K562 (cell line): ENCODE measurements at regions not wholly inside any gene's neighbourhood (a gene's known extent, or its start where the extent isn't known, plus 50 kb on each side); places are given as distances from the start of the nearest gene placed in this dataset.

Experiments
- ATAC-seq: fragments of 200-7000 bp; cut with Tn5 transposase; 3 replicates; pipeline ENCODE4 v1.9.1; 2020; ENCODE audit warnings: moderate library complexity
- BruUV-seq: library from RNA; stranded (reverse); fragments of 400-500 nt; replicated peaks from 2 replicates; lab custom pipeline; 2021; lab: Mats Ljungman, UMichigan
- CTCF ChIA-PET: fragments of 300-600 bp; formaldehyde crosslinking; extraction: SDS; loops from one replicate; lab custom pipeline; 2021; ENCODE audit warnings: low intra/inter-chr PET ratio; lab: Yijun Ruan, JAX
- POLR2A ChIA-PET: fragments of 300-600, 350-650 bp; sonication (Branson Sonifier 250); formaldehyde crosslinking; extraction: SDS; loops from one replicate; lab custom pipeline; 2021; ENCODE audit warnings: antibody characterized with exemption, inconsistent platforms; lab: Yijun Ruan, JAX
- DNase-seq, 4 experiments: peaks; one replicate each; pipeline versions ENCODE4 v3.0.0 to v3.0.0-alpha.2; 2011 to 2018; ENCODE audit warnings: low spot score in 3 of 4, mixed read lengths in 3 of 4; ENCODE audit errors: extremely low read depth in 1 of 4
- FAIRE-seq: peaks from 2 replicates; lab custom pipeline; 2011; peaks lifted over from hg19 to GRCh38; lab: Jason Lieb, UNC
- H2AFZ ChIP-seq: 2 replicates; pipeline ENCODE4 v1.6.0; 2011; ENCODE audit warnings: low read depth, low read length, control low read depth, inconsistent platforms
- H3K27ac ChIP-seq: fragments of 200-600 bp; 3 replicates; pipeline ENCODE4 v1.8.0; 2011; ENCODE audit warnings: low read depth, mild to moderate bottlenecking, control low read depth, inconsistent platforms, low read length, moderate library complexity, mixed read lengths; ENCODE audit errors: extremely low read depth
- H3K27me3 ChIP-seq, 2 experiments: fragments of 300-600 bp in 1 of 2; 2 replicates in 1 of 2; 3 replicates in 1 of 2; pipeline versions ENCODE4 v1.6.0 to v1.8.0; 2011; ENCODE audit warnings: inconsistent platforms in 2 of 2, low read length in 2 of 2, mild to moderate bottlenecking in 1 of 2, mixed read lengths in 1 of 2, moderate library complexity in 1 of 2; ENCODE audit not compliant: control insufficient read depth in 2 of 2, insufficient read depth in 2 of 2
- H3K36me3 ChIP-seq: fragments of 300-600 bp; 3 replicates; pipeline ENCODE4 v1.8.0; 2011; ENCODE audit warnings: mild to moderate bottlenecking, low read length, inconsistent platforms; ENCODE audit not compliant: control insufficient read depth, insufficient read depth
- H3K4me1 ChIP-seq, 2 experiments: fragments of 200-600 bp in 1 of 2; replicated peaks in 1 of 2; 2 replicates in 1 of 2; 3 replicates in 1 of 2; pipeline versions ENCODE4 v1.5.1 to v1.8.0; 2011; ENCODE audit warnings: inconsistent platforms in 2 of 2, low read length in 2 of 2, mild to moderate bottlenecking in 1 of 2, mixed read lengths in 1 of 2, moderate library complexity in 1 of 2; ENCODE audit not compliant: control insufficient read depth in 2 of 2, insufficient read depth in 2 of 2
- H3K4me2 ChIP-seq: 2 replicates; pipeline ENCODE4 v1.6.1; 2011; ENCODE audit warnings: low read length, control low read depth, inconsistent platforms, mixed read lengths; ENCODE audit not compliant: insufficient read depth
- H3K4me3 ChIP-seq: fragments of 200-600 bp; sonication (generic), shearing (Covaris generic); 2 replicates; pipeline ENCODE4 v1.5.1; 2016; ENCODE audit warnings: control low read depth, inconsistent platforms
- H3K79me2 ChIP-seq: fragments of 200-600 bp; 3 replicates; pipeline ENCODE4 v1.8.0; 2011; ENCODE audit warnings: low read length, inconsistent platforms; ENCODE audit not compliant: control insufficient read depth, insufficient read depth
- H3K9ac ChIP-seq, 2 experiments: 2 replicates each; pipeline versions ENCODE4 v1.6.0 to v1.6.1; 2011; ENCODE audit warnings: low read depth in 2 of 2, low read length in 2 of 2, control low read depth in 1 of 2, inconsistent platforms in 1 of 2, mild to moderate bottlenecking in 1 of 2, mixed read lengths in 1 of 2; ENCODE audit not compliant: insufficient read depth in 1 of 2
- H3K9me1 ChIP-seq: one replicate; pipeline ENCODE4 v1.6.0; 2011; ENCODE audit warnings: inconsistent platforms, mild to moderate bottlenecking, low read length, moderate library complexity; ENCODE audit not compliant: control insufficient read depth, insufficient read depth
- H3K9me3 ChIP-seq: replicated peaks from 2 replicates; pipeline ENCODE4 v1.5.1; 2011; ENCODE audit warnings: low read depth, low read length, inconsistent platforms; ENCODE audit not compliant: control insufficient read depth, insufficient read depth
- H4K20me1 ChIP-seq: replicated peaks from 2 replicates; pipeline ENCODE4 v1.6.1; 2011; ENCODE audit warnings: low read length, inconsistent platforms, mixed read lengths; ENCODE audit not compliant: control insufficient read depth, insufficient read depth
- SNIP1 ChIP-seq: fragments of 450-650 bp; IDR thresholded peaks from 2 replicates; pipeline ENCODE4 v1.7.1; 2017; ENCODE audit warnings: low read depth, mild to moderate bottlenecking
- SRSF1 ChIP-seq: fragments of 200-400 bp; formaldehyde crosslinking; IDR thresholded peaks from 2 replicates; pipeline ENCODE4 v1.6.1; 2017; ENCODE audit warnings: mild to moderate bottlenecking, low read depth, low read length, moderate library complexity
- XRCC4 ChIP-seq: IDR thresholded peaks from one replicate; pipeline ENCODE4 v1.6.1; 2011; ENCODE audit not compliant: insufficient read depth, insufficient read length; ENCODE audit errors: extremely low read depth
- ZNF408 ChIP-seq: fragments of 250-450 bp; sonication (Bioruptor Pico); IDR thresholded peaks from 2 replicates; pipeline ENCODE4 v1.4.0; 2020; ENCODE audit warnings: low read depth, mild to moderate bottlenecking, moderate library complexity
- WGBS: fragments of 100-300 bp; shearing (Covaris generic); methylation state at CpG from one replicate; pipeline ENCODE4 v1.1.6; 2016; ENCODE audit warnings: low coverage, mixed read lengths; ENCODE audit not compliant: insufficient coverage; ENCODE audit errors: missing lambda C conversion rate; 5-methylcytosine and 5-hydroxymethylcytosine counted together
- in situ Hi-C: fragments of 300-500 bp; cut with MboI; formaldehyde crosslinking; loops from 4 replicates; pipeline ENCODE4 v1.15.0; 2018; ENCODE audit warnings: inconsistent platforms, mixed read lengths
- intact Hi-C: fragments of 100-400 bp; cut with micrococcal nuclease; formaldehyde crosslinking; loops from 2 replicates; pipeline ENCODE4 v1.14.2; 2022
- TF ChIP-seq, protein P1 (sequence below): fragments of 250-450 bp; sonication (Bioruptor Pico); IDR thresholded peaks from 2 replicates; pipeline ENCODE4 v1.5.0; 2021; ENCODE audit warnings: mild to moderate bottlenecking, borderline replicate concordance
- TF ChIP-seq, protein P2 (sequence below): fragments of 250-450 bp; sonication (Bioruptor Pico); IDR thresholded peaks from 2 replicates; pipeline ENCODE4 v1.8.0; 2021; ENCODE audit warnings: moderate library complexity, mild to moderate bottlenecking, inconsistent platforms
- TF ChIP-seq, protein P3 (sequence below), 2 experiments: fragments of 200-800 bp in 1 of 2; sonication (Bioruptor generic) in 1 of 2; sonication (generic) in 1 of 2; formaldehyde crosslinking in 1 of 2; IDR thresholded peaks in 1 of 2; conservative IDR thresholded peaks in 1 of 2; 2 replicates each; pipeline versions ENCODE4 v1.5.0 to v1.6.1; 2016 to 2020; ENCODE audit warnings: missing compliant biosample characterization in 1 of 2, missing genetic modification characterization in 1 of 2, missing genetic modification reagents in 1 of 2

DNA sequence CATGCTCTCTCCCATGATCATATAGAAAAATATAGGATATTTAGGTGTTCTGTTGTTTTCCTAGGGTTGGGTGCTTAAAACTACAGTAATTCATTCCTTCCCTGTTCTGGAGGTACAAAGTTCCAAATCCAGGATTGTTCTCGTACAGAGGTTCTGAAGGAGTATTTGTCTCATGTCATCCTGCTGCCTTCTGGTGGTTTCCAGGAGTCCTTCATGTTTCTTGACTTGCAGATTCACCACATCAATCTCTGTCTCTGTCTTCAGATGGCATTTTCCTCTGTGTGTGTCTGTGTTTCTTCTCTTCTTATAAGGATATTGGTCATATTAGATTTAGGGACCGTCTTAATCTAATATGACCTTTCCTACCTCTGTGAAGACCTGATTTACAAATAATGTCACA, 397.9 kb downstream of the NYAP2 start:
- Histone ChIP-seq H2AFZ (no peak overlapping the region), H3K9me3 (no peaks in the 10 kb centered on the region), H3K9ac (no peak overlapping the region), H4K20me1 (no peaks in the 10 kb centered on the region), H3K4me3 (no peak overlapping the region), H3K9me1 (no peaks in the 10 kb centered on the region), H3K27me3 (no peaks in the 10 kb centered on the region), H3K36me3 (no peaks in the 10 kb centered on the region), H3K27ac (no peak overlapping the region), H3K4me2 (no peak overlapping the region), H3K79me2 (no peaks in the 10 kb centered on the region), H3K4me1 (no peaks in the 10 kb centered on the region)
- no TSS peak for BruUV-seq
- no peak for TF ChIP-seq ZNF408 (CRISPR knock-in tag)
- no peak for TF ChIP-seq SNIP1
- no peak for TF ChIP-seq XRCC4
- TF ChIP-seq, protein P1, sequence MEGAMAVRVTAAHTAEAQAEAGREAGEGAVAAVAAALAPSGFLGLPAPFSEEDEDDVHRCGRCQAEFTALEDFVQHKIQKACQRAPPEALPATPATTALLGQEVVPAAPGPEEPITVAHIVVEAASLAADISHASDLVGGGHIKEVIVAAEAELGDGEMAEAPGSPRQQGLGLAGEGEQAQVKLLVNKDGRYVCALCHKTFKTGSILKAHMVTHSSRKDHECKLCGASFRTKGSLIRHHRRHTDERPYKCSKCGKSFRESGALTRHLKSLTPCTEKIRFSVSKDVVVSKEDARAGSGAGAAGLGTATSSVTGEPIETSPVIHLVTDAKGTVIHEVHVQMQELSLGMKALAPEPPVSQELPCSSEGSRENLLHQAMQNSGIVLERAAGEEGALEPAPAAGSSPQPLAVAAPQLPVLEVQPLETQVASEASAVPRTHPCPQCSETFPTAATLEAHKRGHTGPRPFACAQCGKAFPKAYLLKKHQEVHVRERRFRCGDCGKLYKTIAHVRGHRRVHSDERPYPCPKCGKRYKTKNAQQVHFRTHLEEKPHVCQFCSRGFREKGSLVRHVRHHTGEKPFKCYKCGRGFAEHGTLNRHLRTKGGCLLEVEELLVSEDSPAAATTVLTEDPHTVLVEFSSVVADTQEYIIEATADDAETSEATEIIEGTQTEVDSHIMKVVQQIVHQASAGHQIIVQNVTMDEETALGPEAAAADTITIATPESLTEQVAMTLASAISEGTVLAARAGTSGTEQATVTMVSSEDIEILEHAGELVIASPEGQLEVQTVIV (CRISPR knock-in tag), result no peak
- TF ChIP-seq, protein P2, sequence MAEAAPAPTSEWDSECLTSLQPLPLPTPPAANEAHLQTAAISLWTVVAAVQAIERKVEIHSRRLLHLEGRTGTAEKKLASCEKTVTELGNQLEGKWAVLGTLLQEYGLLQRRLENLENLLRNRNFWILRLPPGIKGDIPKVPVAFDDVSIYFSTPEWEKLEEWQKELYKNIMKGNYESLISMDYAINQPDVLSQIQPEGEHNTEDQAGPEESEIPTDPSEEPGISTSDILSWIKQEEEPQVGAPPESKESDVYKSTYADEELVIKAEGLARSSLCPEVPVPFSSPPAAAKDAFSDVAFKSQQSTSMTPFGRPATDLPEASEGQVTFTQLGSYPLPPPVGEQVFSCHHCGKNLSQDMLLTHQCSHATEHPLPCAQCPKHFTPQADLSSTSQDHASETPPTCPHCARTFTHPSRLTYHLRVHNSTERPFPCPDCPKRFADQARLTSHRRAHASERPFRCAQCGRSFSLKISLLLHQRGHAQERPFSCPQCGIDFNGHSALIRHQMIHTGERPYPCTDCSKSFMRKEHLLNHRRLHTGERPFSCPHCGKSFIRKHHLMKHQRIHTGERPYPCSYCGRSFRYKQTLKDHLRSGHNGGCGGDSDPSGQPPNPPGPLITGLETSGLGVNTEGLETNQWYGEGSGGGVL (CRISPR knock-in tag), result no peak
- TF ChIP-seq, protein P3, sequence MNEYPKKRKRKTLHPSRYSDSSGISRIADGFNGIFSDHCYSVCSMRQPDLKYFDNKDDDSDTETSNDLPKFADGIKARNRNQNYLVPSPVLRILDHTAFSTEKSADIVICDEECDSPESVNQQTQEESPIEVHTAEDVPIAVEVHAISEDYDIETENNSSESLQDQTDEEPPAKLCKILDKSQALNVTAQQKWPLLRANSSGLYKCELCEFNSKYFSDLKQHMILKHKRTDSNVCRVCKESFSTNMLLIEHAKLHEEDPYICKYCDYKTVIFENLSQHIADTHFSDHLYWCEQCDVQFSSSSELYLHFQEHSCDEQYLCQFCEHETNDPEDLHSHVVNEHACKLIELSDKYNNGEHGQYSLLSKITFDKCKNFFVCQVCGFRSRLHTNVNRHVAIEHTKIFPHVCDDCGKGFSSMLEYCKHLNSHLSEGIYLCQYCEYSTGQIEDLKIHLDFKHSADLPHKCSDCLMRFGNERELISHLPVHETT (CRISPR knock-in tag; conservative IDR thresholded peaks at IDR 0.05 in 1 of 2, IDR thresholded peaks at IDR 0.05 in 1 of 2), result no peak
- no peak for TF ChIP-seq SRSF1
- DNase-seq (no peak), FAIRE-seq (no peak), ATAC-seq (no peak)
- CTCF ChIA-PET, result no interaction called here
- in situ Hi-C loops (no loop called here), intact Hi-C loops (no loop called here)
- POLR2A ChIA-PET, result no interaction called here
- 7% methylated on average over 2 of the region's 2 CpGs for WGBS
